SK-N-SH (cell line): ENCODE measurements at regions not wholly inside any gene's neighbourhood (a gene's known extent, or its start where the extent isn't known, plus 50 kb on each side); places are given as distances from the start of the nearest gene placed in this dataset.

Source experiments
- CTCF ChIA-PET: fragments of 300-600, 350-600 bp; formaldehyde crosslinking; extraction: SDS; loops from one replicate; lab custom pipeline; 2021; lab: Yijun Ruan, JAX
- POLR2A ChIA-PET: fragments of 350-600 bp; sonication (Branson Sonifier 250); formaldehyde crosslinking; extraction: SDS; loops from one replicate; lab custom pipeline; 2020; ENCODE audit warnings: antibody characterized with exemption, inconsistent platforms; lab: Yijun Ruan, JAX
- DNase-seq: peaks from one replicate; pipeline ENCODE4 v3.0.0; 2012
- H2AFZ ChIP-seq: fragments of 200-600 bp; sonication (generic); 2 replicates; pipeline ENCODE4 v1.8.1; 2016; ENCODE audit warnings: antibody characterized with exemption, mild to moderate bottlenecking, low read depth
- H3F3A ChIP-seq: fragments of 200-600 bp; sonication (generic); replicated peaks from 2 replicates; pipeline ENCODE3; 2016; ENCODE audit warnings: antibody characterized with exemption, mild to moderate bottlenecking; ENCODE audit not compliant: insufficient read depth
- H3K27ac ChIP-seq, 2 experiments: fragments of 200-500 bp in 1 of 2; fragments of 200-600 bp in 1 of 2; sonication (Bioruptor generic) in 1 of 2; sonication (generic), shearing (Covaris generic) in 1 of 2; 2 replicates each; pipeline versions ENCODE4 v1.5.1 to v1.6.1; 2014 to 2016; ENCODE audit warnings: low read depth in 2 of 2, inconsistent platforms in 1 of 2, low read length in 1 of 2, mild to moderate bottlenecking in 1 of 2, mixed read lengths in 1 of 2
- H3K27me3 ChIP-seq: fragments of 200-600 bp; sonication (generic), shearing (Covaris generic); 2 replicates; pipeline ENCODE4 v1.6.1; 2016; ENCODE audit warnings: mixed run types; ENCODE audit not compliant: insufficient read depth
- H3K36me3 ChIP-seq, 2 experiments: fragments of 200-500 bp in 1 of 2; fragments of 200-600 bp in 1 of 2; sonication (Bioruptor generic) in 1 of 2; sonication (generic) in 1 of 2; replicated peaks in 1 of 2; 2 replicates each; pipeline versions ENCODE3 to v1.5.1; 2014 to 2016; ENCODE audit warnings: low read length in 1 of 2, mild to moderate bottlenecking in 1 of 2; ENCODE audit not compliant: insufficient read depth in 2 of 2, control insufficient read depth in 1 of 2
- H3K4me1 ChIP-seq, 2 experiments: fragments of 200-500 bp in 1 of 2; fragments of 200-600 bp in 1 of 2; sonication (Bioruptor generic) in 1 of 2; sonication (generic), shearing (Covaris generic) in 1 of 2; 2 replicates each; pipeline versions ENCODE4 v1.5.1 to v1.6.1; 2014 to 2016; ENCODE audit warnings: low read depth in 1 of 2, low read length in 1 of 2, mixed run types in 1 of 2; ENCODE audit not compliant: insufficient read depth in 2 of 2, control insufficient read depth in 1 of 2
- H3K4me2 ChIP-seq: fragments of 200-600 bp; sonication (generic), shearing (Covaris generic); 2 replicates; pipeline ENCODE4 v1.6.1; 2017; ENCODE audit warnings: mixed run types
- H3K4me3 ChIP-seq, 2 experiments: fragments of 200-500 bp in 1 of 2; fragments of 200-600 bp in 1 of 2; sonication (Bioruptor generic) in 1 of 2; sonication (generic), shearing (Covaris generic) in 1 of 2; 2 replicates each; pipeline versions ENCODE4 v1.5.1 to v1.8.1; 2014 to 2016; ENCODE audit warnings: low read depth in 2 of 2, inconsistent platforms in 1 of 2, low read length in 1 of 2, mild to moderate bottlenecking in 1 of 2, mixed read lengths in 1 of 2, moderate library complexity in 1 of 2
- H3K79me2 ChIP-seq: fragments of 200-600 bp; sonication (generic); 2 replicates; pipeline ENCODE4 v1.8.1; 2017; ENCODE audit warnings: mild to moderate bottlenecking; ENCODE audit not compliant: insufficient read depth
- H3K9ac ChIP-seq: fragments of 200-600 bp; sonication (generic); 2 replicates; pipeline ENCODE4 v1.6.1; 2017; ENCODE audit warnings: mixed run types
- H3K9me2 ChIP-seq: fragments of 200-600 bp; sonication (generic); 2 replicates; pipeline ENCODE4 v1.6.1; 2017; ENCODE audit warnings: mixed run types
- H3K9me3 ChIP-seq: fragments of 200-600 bp; sonication (generic); 2 replicates; pipeline ENCODE4 v1.6.1; 2017; ENCODE audit warnings: mixed run types, mild to moderate bottlenecking, moderate library complexity
- H4K20me1 ChIP-seq: fragments of 200-600 bp; sonication (generic); 2 replicates; pipeline ENCODE4 v1.6.1; 2017; ENCODE audit warnings: mild to moderate bottlenecking, mixed run types; ENCODE audit not compliant: insufficient read depth
- CHD2 ChIP-seq: fragments of 150-350 bp; IDR thresholded peaks from 2 replicates; pipeline ENCODE4 v1.6.1; 2018; ENCODE audit warnings: low read length; ENCODE audit not compliant: partially characterized antibody
- ELF1 ChIP-seq: IDR thresholded peaks from 2 replicates; pipeline ENCODE4 v1.4.0; 2012
- EZH2phosphoT487 ChIP-seq: fragments of 200-600 bp; sonication (generic); IDR thresholded peaks from 2 replicates; pipeline ENCODE4 v1.6.1; 2017; ENCODE audit warnings: low read depth, mixed run types, mild to moderate bottlenecking, antibody characterized with exemption, moderate library complexity, borderline replicate concordance
- FOSL2 ChIP-seq: IDR thresholded peaks from 2 replicates; pipeline ENCODE4 v1.4.0; 2012; ENCODE audit warnings: low read depth, mild to moderate bottlenecking, moderate library complexity, borderline replicate concordance
- GATA2 ChIP-seq: sonication (generic); formaldehyde crosslinking; IDR thresholded peaks from 2 replicates; pipeline ENCODE4 v1.5.0; 2020; ENCODE audit warnings: mild to moderate bottlenecking, missing genetic modification reagents
- JUND ChIP-seq: IDR thresholded peaks from 2 replicates; pipeline ENCODE4 v1.4.0; 2012
- MAX ChIP-seq: IDR thresholded peaks from 2 replicates; pipeline ENCODE4 v1.4.0; 2012; ENCODE audit warnings: low read depth
- NFIC ChIP-seq: IDR thresholded peaks from 2 replicates; pipeline ENCODE4 v1.4.0; 2012; ENCODE audit warnings: borderline replicate concordance
- NRF1 ChIP-seq: IDR thresholded peaks from 2 replicates; pipeline ENCODE4 v1.6.1; 2012; ENCODE audit warnings: low read depth, mild to moderate bottlenecking, low read length
- RCOR1 ChIP-seq: fragments of 150-350 bp; IDR thresholded peaks from 2 replicates; pipeline ENCODE4 v1.6.1; 2017; ENCODE audit warnings: antibody characterized with exemption, low read length
- REST ChIP-seq: IDR thresholded peaks from 2 replicates; pipeline ENCODE4 v1.6.1; 2012; ENCODE audit warnings: mild to moderate bottlenecking, low read depth, low read length, moderate library complexity
- RFX5 ChIP-seq: IDR thresholded peaks from 2 replicates; pipeline ENCODE4 v1.6.1; 2012; ENCODE audit warnings: mild to moderate bottlenecking, improper control_type of control experiment, low read length
- RXRA ChIP-seq: IDR thresholded peaks from 2 replicates; pipeline ENCODE4 v1.4.0; 2012; ENCODE audit warnings: low read depth, mild to moderate bottlenecking, borderline replicate concordance
- SMC3 ChIP-seq: IDR thresholded peaks from 2 replicates; pipeline ENCODE4 v1.6.1; 2012; ENCODE audit warnings: low read depth, low read length, improper control_type of control experiment
- TAF1 ChIP-seq: IDR thresholded peaks from 2 replicates; pipeline ENCODE4 v1.6.1; 2012; ENCODE audit warnings: low read depth, mild to moderate bottlenecking, low read length, moderate library complexity, borderline replicate concordance
- USF1 ChIP-seq: IDR thresholded peaks from 2 replicates; pipeline ENCODE4 v1.4.0; 2012; ENCODE audit warnings: low read depth, borderline replicate concordance
- USF2 ChIP-seq: fragments of 150-350 bp; IDR thresholded peaks from 2 replicates; pipeline ENCODE4 v1.6.1; 2017; ENCODE audit warnings: antibody characterized with exemption, low read length, low read depth, borderline replicate concordance
- WGBS: methylation state at CpG from one replicate; pipeline ENCODE4 v1.1.6; 2017; ENCODE audit warnings: low lambda C conversion rate; 5-methylcytosine and 5-hydroxymethylcytosine counted together

- ChIA-PET POLR2A (no interaction called here), CTCF (interaction anchor here (1.0 kb wide), 1 partner anchor 201 kb away, joined by 3 read pairs; no protein-coding TSS in a partner anchor)
- H3K9me3 ChIP-seq = 0 out of 2 replicates have a peak, but pooled peaks cover 6% of the 10 kb centered on the region
- no peak overlapping the region for H3K4me3 ChIP-seq
- WGBS = 39% methylated on average over 2 of the region's 2 CpGs
- no peak for DNase-seq
- no peaks in the 10 kb centered on the region for H3K27me3 ChIP-seq
- no peak overlapping the region for H2AFZ ChIP-seq
- no peaks in the 10 kb centered on the region for H3K9me2 ChIP-seq
- no peak overlapping the region for H3K4me2 ChIP-seq
- no peaks in the 10 kb centered on the region for H3K36me3 ChIP-seq
- H3K79me2 ChIP-seq = no peaks in the 10 kb centered on the region
- H3K27ac ChIP-seq = no peak overlapping the region
- no peaks in the 10 kb centered on the region for H3F3A ChIP-seq
- no peaks in the 10 kb centered on the region for H4K20me1 ChIP-seq
- H3K4me1 ChIP-seq = peaks cover 0 to 4% of the 10 kb centered on the region in 2 experiments; a peak in 1 of 4 replicates
- TF ChIP-seq USF1 (no peak), CHD2 (no peak), REST (no peak), GATA2 (no peak), RFX5 (no peak), SMC3 (no peak), RXRA (no peak), TAF1 (no peak), JUND (no peak), MAX (no peak), USF2 (no peak), RCOR1 (no peak), NRF1 (no peak), EZH2phosphoT487 (no peak), ELF1 (no peak), FOSL2 (no peak), NFIC (no peak)
- H3K9ac ChIP-seq = no peak overlapping the region
Measured at GRCh38 chr6:165905744-165906143, 242.7 kb upstream of the PDE10A start.
